Kidney (tissue), 13 donors: ENCODE measurements at regions not wholly inside any gene's neighbourhood (a gene's known extent, or its start where the extent isn't known, plus 50 kb on each side); places are given as distances from the start of the nearest gene placed in this dataset.
A peak's percentile ranks its signal among the peaks of the same experiment; 100 is the strongest.

ENCODE experiments used
- DNase-seq, 5 donors: peaks; one replicate each; pipeline ENCODE4 v3.0.0-alpha.2; 2013 to 2020
- FAIRE-seq: peaks from 2 replicates; lab custom pipeline; 2012; peaks lifted over from hg19 to GRCh38; lab: Jason Lieb, UNC
- H3K27ac ChIP-seq, 2 donors: one replicate each; pipeline ENCODE4 v1.7.0; 2013; ENCODE audit warnings: low read depth in 2 of 2, low read length in 2 of 2, inconsistent platforms in 1 of 2
- H3K27me3 ChIP-seq: one replicate; pipeline ENCODE4 v1.7.1; 2013; ENCODE audit warnings: low read length, inconsistent platforms; ENCODE audit not compliant: control insufficient read depth, insufficient read depth
- H3K36me3 ChIP-seq, 3 donors: one replicate each; pipeline versions ENCODE4 v1.7.0 to v1.7.1; 2013; ENCODE audit warnings: low read length in 3 of 3, control low read depth in 1 of 3, inconsistent platforms in 1 of 3; ENCODE audit not compliant: insufficient read depth in 3 of 3, control insufficient read depth in 2 of 3
- H3K4me1 ChIP-seq, 3 donors: one replicate each; pipeline versions ENCODE4 v1.7.0 to v1.7.1; 2013; ENCODE audit warnings: low read length in 3 of 3, inconsistent platforms in 1 of 3, low read depth in 1 of 3; ENCODE audit not compliant: control insufficient read depth in 2 of 3, insufficient read depth in 2 of 3
- H3K4me3 ChIP-seq, 3 donors: one replicate each; pipeline versions ENCODE4 v1.7.0 to v1.8.1; 2013; ENCODE audit warnings: low read length in 3 of 3, control low read depth in 1 of 3, inconsistent platforms in 1 of 3
- H3K9ac ChIP-seq, 3 donors: one replicate each; pipeline versions ENCODE4 v1.7.0 to v1.7.1; 2013; ENCODE audit warnings: low read length in 3 of 3, control low read depth in 1 of 3, inconsistent platforms in 1 of 3
- H3K9me3 ChIP-seq, 3 donors: one replicate each; pipeline versions ENCODE4 v1.7.0 to v1.7.1; 2013; ENCODE audit warnings: low read length in 3 of 3, control low read depth in 1 of 3, inconsistent platforms in 1 of 3; ENCODE audit not compliant: control insufficient read depth in 2 of 3, insufficient read depth in 1 of 3
- intact Hi-C: fragments of 100-400 bp; cut with DNase I; formaldehyde crosslinking; loops from one replicate; pipeline ENCODE4 v1.11.1; 2022
- TF ChIP-seq, protein P1 (sequence below): IDR thresholded peaks from 3 replicates; pipeline ENCODE4 v1.5.1; 2012; ENCODE audit warnings: mild to moderate bottlenecking, moderate library complexity, borderline replicate concordance; ENCODE audit not compliant: insufficient read depth; ENCODE audit errors: extremely low read depth
- donor health status: control.
- donor health status: control.
- donor health status: control.
- donor health status: control.
- donor health status: control.
- donor health status: DM: yes; HTN: yes; CAD: no.
- donor health status: Normal renal cell carcinoma (clear cell type).

DNA sequence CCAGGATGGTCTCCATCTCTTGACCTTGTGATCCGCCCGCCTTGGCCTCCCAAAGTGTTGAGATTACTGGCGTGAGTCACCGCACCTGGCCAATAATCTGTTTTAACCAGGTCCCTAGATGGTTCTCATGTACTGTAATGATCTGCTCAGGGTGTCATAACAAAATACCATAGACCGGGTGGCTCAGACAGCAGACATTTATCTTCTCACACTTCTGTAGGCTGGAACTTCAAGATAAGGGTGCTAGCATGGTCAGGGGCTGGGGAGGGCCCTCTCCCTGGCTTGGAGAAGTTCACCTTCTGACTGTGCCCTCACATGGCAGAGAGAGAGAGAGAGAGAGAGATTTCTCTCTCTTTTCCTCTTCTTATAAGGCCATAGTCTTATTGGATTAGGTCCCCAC lies 279.4 kb upstream of the LYZL1 start:
- FAIRE-seq (no peak), DNase-seq (no peak)
- Histone ChIP-seq H3K9ac (no peak overlapping the region), H3K27ac (no peak overlapping the region), H3K9me3 (no peaks in the 10 kb centered on the region), H3K27me3 (no peaks in the 10 kb centered on the region), H3K4me1 (no peaks in the 10 kb centered on the region), H3K36me3 (no peaks in the 10 kb centered on the region), H3K4me3 (no peak overlapping the region)
- TF ChIP-seq, protein P1, sequence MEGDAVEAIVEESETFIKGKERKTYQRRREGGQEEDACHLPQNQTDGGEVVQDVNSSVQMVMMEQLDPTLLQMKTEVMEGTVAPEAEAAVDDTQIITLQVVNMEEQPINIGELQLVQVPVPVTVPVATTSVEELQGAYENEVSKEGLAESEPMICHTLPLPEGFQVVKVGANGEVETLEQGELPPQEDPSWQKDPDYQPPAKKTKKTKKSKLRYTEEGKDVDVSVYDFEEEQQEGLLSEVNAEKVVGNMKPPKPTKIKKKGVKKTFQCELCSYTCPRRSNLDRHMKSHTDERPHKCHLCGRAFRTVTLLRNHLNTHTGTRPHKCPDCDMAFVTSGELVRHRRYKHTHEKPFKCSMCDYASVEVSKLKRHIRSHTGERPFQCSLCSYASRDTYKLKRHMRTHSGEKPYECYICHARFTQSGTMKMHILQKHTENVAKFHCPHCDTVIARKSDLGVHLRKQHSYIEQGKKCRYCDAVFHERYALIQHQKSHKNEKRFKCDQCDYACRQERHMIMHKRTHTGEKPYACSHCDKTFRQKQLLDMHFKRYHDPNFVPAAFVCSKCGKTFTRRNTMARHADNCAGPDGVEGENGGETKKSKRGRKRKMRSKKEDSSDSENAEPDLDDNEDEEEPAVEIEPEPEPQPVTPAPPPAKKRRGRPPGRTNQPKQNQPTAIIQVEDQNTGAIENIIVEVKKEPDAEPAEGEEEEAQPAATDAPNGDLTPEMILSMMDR, result no peak
- intact Hi-C loops, result no loop called here

DNA sequence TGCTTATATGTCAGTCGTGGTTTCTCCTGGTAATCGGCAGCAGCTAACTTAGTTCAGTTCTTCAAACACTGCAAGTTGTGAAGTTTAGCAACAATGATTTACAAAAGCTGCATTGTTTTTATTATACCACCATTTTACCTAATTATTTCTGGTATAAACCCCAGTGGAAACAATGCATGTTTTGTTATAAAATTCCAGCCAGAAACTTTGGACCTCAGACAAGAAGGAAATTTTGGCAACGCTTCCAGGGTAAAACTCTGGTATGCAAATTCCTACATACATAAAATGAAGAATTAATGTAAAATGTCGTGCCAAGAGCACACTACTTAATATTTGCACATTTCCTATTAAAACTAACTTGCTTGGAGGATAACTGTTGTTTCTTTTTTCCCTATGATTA lies 277.4 kb upstream of the LYZL1 start:
- no peak overlapping the region for H3K9ac ChIP-seq
- peak in 2 of 5 donors; percentile 34 to 57 for DNase-seq
- H3K4me1 ChIP-seq, result no peaks in the 10 kb centered on the region
- H3K27me3 ChIP-seq, result no peaks in the 10 kb centered on the region
- intact Hi-C loops, result no loop called here
- no peaks in the 10 kb centered on the region for H3K36me3 ChIP-seq
- H3K27ac ChIP-seq, result no peak overlapping the region
- no peaks in the 10 kb centered on the region for H3K9me3 ChIP-seq
- H3K4me3 ChIP-seq, result no peak overlapping the region
- TF ChIP-seq, protein P1, result no peak
- no peak for FAIRE-seq

DNA sequence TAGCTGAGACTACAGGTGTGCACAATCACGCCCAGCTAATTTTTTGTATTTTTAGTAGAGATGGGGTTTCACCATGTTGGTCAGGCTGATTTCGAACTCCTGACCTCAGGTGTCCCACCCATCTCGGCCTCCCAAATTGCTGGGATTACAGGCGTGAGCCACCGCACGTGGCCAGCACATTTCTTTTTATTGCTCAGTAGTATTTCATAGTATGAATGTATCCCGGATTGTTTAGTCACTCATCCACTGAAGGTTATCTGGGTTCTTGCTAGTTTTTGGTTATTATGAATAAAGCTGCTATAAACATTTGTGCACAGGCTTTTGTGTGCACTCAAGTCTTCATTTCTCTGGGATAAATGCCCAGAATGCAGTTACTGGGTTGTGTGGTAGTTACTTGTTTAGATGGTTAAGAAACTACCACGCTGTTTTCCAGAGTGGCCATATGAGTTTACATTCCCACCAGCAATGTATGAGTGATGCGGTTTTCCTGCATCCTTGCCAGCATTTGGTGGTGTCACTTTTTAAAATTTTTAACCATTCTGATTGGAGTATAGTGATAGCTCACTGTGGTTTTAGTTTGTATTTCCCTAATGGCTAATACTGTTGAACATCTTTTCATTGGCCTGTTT lies 275.8 kb upstream of the LYZL1 start:
- H3K27me3 ChIP-seq, result no peaks in the 10 kb centered on the region
- no peak for DNase-seq
- TF ChIP-seq, protein P1, result no peak
- no peak overlapping the region for H3K4me3 ChIP-seq
- intact Hi-C loops, result no loop called here
- no peaks in the 10 kb centered on the region for H3K4me1 ChIP-seq
- H3K27ac ChIP-seq, result no peak overlapping the region
- no peak for FAIRE-seq
- no peaks in the 10 kb centered on the region for H3K36me3 ChIP-seq
- peaks cover 0 to 4% (median 0%) of the 10 kb centered on the region in 3 donors for H3K9me3 ChIP-seq
- H3K9ac ChIP-seq, result no peak overlapping the region

DNA sequence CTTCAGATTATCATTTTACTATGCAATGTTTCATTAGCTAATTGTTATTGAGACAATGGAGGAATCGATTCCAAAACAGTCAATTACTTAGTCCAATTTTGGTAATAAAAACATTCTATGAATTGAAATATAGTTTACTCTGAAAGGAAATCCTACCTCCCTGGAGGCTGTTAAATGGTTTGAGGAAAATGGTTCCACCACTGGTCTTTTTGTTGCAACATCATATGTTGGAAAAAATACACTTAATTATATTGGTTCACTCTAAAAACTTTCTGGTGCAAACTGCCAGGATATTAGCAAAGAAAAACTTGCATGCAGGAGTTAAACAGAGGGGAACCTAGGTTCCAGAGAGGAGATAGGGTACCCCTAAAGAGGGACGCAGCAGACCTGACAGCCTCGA lies 267.3 kb upstream of the LYZL1 start:
- H3K4me1 ChIP-seq, result no peaks in the 10 kb centered on the region
- no peak overlapping the region for H3K27ac ChIP-seq
- no peaks in the 10 kb centered on the region for H3K36me3 ChIP-seq
- H3K27me3 ChIP-seq, result no peaks in the 10 kb centered on the region
- FAIRE-seq (no peak), DNase-seq (no peak)
- no peak overlapping the region for H3K9ac ChIP-seq
- TF ChIP-seq, protein P1, result no peak
- H3K4me3 ChIP-seq, result no peak overlapping the region
- intact Hi-C loops, result no loop called here
- H3K9me3 ChIP-seq, result peaks cover 0 to 4% (median 0%) of the 10 kb centered on the region in 3 donors
